ENCODE measurements at regions not wholly inside any gene's neighbourhood (a gene's known extent, or its start where the extent isn't known, plus 50 kb on each side); places are given as distances from the start of the nearest gene placed in this dataset.

DNA sequence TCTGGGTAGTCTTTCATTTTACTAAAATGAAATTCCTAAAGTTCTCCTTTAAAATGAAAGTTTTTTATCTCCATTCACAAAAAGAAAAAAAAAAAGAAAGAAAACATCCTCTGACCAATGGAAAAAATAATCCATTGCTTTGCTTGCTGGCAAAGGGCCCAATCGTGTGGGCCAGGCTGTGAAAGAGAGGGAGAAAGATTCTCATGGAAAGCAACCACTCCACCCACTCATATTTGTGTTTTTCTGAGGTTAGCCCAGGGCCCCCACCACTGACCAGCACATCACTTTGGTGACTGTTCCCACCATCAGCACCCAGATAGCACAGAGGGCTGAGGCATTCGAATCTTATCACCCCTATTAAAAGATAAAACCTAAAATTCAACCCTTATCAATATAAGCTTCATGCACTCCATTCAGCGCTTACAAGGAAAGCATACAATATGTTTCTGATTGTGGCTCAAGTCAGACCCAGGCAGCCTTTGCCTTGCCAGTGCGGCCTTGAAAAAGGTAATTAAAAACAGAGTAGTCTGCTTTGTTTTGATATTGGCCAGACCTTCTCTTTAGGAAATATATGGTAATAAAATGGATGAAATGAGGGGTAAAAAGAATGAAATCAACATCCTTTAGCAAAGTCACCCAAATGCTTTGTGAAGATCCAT, 192.8 kb downstream of the ETS1 start:
- Mint-ChIP-seq H3K4me3 (no peak overlapping the region), H3K27ac (no peak overlapping the region), H3K9me3 (no peaks in the 10 kb centered on the region), H3K4me1 (no peaks in the 10 kb centered on the region), H3K36me3 (ENCODE audit: low read depth) (no peaks in the 10 kb centered on the region), H3K27me3 (ENCODE audit: insufficient read depth, low read depth, poor library complexity) (no peaks in the 10 kb centered on the region)
- Histone ChIP-seq H3K27ac (ENCODE audit: low read depth) (no peak overlapping the region), H3F3A (replicated peaks; ENCODE audit: low read depth) (no peaks in the 10 kb centered on the region), H4K20me1 (replicated peaks; ENCODE audit: insufficient read depth) (no peaks in the 10 kb centered on the region), H2AFZ (peak overlapping the region; percentile 28), H3K4me1 (ENCODE audit: insufficient read depth) (no peaks in the 10 kb centered on the region), H3K27me3 (ENCODE audit: insufficient read depth) (no peaks in the 10 kb centered on the region), H3K79me2 (replicated peaks; ENCODE audit: insufficient read depth) (no peaks in the 10 kb centered on the region), H3K4me2 (no peak overlapping the region), H3K4me3 (no peak overlapping the region), H3K36me3 (ENCODE audit: insufficient read depth) (no peaks in the 10 kb centered on the region), H3K9me2 (ENCODE audit: insufficient read depth) (no peaks in the 10 kb centered on the region)
- DNase-seq (ENCODE audit: low spot score) (no peak), ATAC-seq (no peak)
- TF ChIP-seq JUNB (IDR thresholded peaks at IDR 0.05; ENCODE audit: unreplicated experiment) = no peak

DNA sequence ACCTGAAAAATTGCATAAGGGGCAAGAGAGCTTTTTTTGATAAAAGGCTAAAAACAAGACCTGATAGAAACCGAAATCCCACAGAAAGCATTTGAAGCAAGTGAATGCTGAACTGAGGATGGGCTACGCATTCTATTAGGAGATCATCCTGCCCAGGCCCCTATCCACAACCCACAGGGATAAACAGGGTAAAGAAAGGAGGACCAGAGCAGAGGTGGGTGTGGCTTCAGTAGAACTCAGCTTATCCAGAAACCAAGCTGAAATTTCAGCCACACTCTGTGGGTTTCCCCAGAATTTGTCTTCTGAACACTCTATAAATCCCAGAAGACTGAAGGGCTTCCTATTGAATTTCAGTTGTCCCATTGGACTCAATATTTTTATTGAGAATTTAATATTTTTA, 195.1 kb downstream of the ETS1 start:
- TF ChIP-seq, protein P1, sequence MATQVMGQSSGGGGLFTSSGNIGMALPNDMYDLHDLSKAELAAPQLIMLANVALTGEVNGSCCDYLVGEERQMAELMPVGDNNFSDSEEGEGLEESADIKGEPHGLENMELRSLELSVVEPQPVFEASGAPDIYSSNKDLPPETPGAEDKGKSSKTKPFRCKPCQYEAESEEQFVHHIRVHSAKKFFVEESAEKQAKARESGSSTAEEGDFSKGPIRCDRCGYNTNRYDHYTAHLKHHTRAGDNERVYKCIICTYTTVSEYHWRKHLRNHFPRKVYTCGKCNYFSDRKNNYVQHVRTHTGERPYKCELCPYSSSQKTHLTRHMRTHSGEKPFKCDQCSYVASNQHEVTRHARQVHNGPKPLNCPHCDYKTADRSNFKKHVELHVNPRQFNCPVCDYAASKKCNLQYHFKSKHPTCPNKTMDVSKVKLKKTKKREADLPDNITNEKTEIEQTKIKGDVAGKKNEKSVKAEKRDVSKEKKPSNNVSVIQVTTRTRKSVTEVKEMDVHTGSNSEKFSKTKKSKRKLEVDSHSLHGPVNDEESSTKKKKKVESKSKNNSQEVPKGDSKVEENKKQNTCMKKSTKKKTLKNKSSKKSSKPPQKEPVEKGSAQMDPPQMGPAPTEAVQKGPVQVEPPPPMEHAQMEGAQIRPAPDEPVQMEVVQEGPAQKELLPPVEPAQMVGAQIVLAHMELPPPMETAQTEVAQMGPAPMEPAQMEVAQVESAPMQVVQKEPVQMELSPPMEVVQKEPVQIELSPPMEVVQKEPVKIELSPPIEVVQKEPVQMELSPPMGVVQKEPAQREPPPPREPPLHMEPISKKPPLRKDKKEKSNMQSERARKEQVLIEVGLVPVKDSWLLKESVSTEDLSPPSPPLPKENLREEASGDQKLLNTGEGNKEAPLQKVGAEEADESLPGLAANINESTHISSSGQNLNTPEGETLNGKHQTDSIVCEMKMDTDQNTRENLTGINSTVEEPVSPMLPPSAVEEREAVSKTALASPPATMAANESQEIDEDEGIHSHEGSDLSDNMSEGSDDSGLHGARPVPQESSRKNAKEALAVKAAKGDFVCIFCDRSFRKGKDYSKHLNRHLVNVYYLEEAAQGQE (IDR thresholded peaks at IDR 0.05; ENCODE audit: unreplicated experiment) = no peak
- TF ChIP-seq ZNF331 (CRISPR knock-in tag; IDR thresholded peaks at IDR 0.05; ENCODE audit: low read depth) (no peak), CREB1 (CRISPR knock-in tag; IDR thresholded peaks at IDR 0.05; ENCODE audit: low read depth) (no peak), POLR2AphosphoS5 (IDR thresholded peaks at IDR 0.05; ENCODE audit: low read depth) (no peak), NANOG (IDR thresholded peaks at IDR 0.05; ENCODE audit: borderline replicate concordance) (no peak), STAT1 (IDR thresholded peaks at IDR 0.05; ENCODE audit: unreplicated experiment) (no peak), EZH2 (IDR thresholded peaks at IDR 0.05; ENCODE audit: low read depth, unreplicated experiment) (no peak), ZNF114 (CRISPR knock-in tag; IDR thresholded peaks at IDR 0.05) (no peak)
- TF ChIP-seq, protein P2, sequence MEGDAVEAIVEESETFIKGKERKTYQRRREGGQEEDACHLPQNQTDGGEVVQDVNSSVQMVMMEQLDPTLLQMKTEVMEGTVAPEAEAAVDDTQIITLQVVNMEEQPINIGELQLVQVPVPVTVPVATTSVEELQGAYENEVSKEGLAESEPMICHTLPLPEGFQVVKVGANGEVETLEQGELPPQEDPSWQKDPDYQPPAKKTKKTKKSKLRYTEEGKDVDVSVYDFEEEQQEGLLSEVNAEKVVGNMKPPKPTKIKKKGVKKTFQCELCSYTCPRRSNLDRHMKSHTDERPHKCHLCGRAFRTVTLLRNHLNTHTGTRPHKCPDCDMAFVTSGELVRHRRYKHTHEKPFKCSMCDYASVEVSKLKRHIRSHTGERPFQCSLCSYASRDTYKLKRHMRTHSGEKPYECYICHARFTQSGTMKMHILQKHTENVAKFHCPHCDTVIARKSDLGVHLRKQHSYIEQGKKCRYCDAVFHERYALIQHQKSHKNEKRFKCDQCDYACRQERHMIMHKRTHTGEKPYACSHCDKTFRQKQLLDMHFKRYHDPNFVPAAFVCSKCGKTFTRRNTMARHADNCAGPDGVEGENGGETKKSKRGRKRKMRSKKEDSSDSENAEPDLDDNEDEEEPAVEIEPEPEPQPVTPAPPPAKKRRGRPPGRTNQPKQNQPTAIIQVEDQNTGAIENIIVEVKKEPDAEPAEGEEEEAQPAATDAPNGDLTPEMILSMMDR (conservative IDR thresholded peaks at IDR 0.05; ENCODE audit: low read depth in 2 of 2) = no peak
- TF ChIP-seq, protein P3, sequence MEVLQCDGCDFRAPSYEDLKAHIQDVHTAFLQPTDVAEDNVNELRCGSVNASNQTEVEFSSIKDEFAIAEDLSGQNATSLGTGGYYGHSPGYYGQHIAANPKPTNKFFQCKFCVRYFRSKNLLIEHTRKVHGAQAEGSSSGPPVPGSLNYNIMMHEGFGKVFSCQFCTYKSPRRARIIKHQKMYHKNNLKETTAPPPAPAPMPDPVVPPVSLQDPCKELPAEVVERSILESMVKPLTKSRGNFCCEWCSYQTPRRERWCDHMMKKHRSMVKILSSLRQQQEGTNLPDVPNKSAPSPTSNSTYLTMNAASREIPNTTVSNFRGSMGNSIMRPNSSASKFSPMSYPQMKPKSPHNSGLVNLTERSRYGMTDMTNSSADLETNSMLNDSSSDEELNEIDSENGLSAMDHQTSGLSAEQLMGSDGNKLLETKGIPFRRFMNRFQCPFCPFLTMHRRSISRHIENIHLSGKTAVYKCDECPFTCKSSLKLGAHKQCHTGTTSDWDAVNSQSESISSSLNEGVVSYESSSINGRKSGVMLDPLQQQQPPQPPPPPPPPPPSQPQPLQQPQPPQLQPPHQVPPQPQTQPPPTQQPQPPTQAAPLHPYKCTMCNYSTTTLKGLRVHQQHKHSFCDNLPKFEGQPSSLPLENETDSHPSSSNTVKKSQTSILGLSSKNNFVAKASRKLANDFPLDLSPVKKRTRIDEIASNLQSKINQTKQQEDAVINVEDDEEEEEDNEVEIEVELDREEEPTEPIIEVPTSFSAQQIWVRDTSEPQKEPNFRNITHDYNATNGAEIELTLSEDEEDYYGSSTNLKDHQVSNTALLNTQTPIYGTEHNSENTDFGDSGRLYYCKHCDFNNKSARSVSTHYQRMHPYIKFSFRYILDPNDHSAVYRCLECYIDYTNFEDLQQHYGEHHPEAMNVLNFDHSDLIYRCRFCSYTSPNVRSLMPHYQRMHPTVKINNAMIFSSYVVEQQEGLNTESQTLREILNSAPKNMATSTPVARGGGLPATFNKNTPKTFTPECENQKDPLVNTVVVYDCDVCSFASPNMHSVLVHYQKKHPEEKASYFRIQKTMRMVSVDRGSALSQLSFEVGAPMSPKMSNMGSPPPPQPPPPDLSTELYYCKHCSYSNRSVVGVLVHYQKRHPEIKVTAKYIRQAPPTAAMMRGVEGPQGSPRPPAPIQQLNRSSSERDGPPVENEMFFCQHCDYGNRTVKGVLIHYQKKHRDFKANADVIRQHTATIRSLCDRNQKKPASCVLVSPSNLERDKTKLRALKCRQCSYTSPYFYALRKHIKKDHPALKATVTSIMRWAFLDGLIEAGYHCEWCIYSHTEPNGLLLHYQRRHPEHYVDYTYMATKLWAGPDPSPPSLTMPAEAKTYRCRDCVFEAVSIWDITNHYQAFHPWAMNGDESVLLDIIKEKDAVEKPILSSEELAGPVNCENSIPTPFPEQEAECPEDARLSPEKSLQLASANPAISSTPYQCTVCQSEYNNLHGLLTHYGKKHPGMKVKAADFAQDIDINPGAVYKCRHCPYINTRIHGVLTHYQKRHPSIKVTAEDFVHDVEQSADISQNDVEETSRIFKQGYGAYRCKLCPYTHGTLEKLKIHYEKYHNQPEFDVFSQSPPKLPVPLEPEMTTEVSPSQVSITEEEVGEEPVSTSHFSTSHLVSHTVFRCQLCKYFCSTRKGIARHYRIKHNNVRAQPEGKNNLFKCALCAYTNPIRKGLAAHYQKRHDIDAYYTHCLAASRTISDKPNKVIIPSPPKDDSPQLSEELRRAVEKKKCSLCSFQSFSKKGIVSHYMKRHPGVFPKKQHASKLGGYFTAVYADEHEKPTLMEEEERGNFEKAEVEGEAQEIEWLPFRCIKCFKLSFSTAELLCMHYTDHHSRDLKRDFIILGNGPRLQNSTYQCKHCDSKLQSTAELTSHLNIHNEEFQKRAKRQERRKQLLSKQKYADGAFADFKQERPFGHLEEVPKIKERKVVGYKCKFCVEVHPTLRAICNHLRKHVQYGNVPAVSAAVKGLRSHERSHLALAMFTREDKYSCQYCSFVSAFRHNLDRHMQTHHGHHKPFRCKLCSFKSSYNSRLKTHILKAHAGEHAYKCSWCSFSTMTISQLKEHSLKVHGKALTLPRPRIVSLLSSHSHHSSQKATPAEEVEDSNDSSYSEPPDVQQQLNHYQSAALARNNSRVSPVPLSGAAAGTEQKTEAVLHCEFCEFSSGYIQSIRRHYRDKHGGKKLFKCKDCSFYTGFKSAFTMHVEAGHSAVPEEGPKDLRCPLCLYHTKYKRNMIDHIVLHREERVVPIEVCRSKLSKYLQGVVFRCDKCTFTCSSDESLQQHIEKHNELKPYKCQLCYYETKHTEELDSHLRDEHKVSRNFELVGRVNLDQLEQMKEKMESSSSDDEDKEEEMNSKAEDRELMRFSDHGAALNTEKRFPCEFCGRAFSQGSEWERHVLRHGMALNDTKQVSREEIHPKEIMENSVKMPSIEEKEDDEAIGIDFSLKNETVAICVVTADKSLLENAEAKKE (CRISPR knock-in tag; IDR thresholded peaks at IDR 0.05) = no peak
- H3K36me3 Mint-ChIP-seq (ENCODE audit: low read depth) = no peaks in the 10 kb centered on the region
- peak; percentile 54 for ATAC-seq
- no peaks in the 10 kb centered on the region for H3K9me3 Mint-ChIP-seq
- H4K20me1 ChIP-seq (replicated peaks; ENCODE audit: insufficient read depth) = no peaks in the 10 kb centered on the region
- no peak overlapping the region for H3K27ac ChIP-seq (ENCODE audit: low read depth)
- no peak overlapping the region for H2AFZ ChIP-seq
- no peaks in the 10 kb centered on the region for H3K36me3 ChIP-seq (ENCODE audit: insufficient read depth)
- H3K4me3 ChIP-seq = no peak overlapping the region
- H3K4me3 Mint-ChIP-seq = no peak overlapping the region
- H3K27ac Mint-ChIP-seq = no peak overlapping the region
- no peaks in the 10 kb centered on the region for H3F3A ChIP-seq (replicated peaks; ENCODE audit: low read depth)
- no peaks in the 10 kb centered on the region for H3K9me2 ChIP-seq (ENCODE audit: insufficient read depth)
- no peak overlapping the region for H3K4me2 ChIP-seq
- peaks cover 2% of the 10 kb centered on the region for H3K27me3 Mint-ChIP-seq (ENCODE audit: insufficient read depth, low read depth, poor library complexity)
- H3K4me1 Mint-ChIP-seq = no peaks in the 10 kb centered on the region
- no peaks in the 10 kb centered on the region for H3K79me2 ChIP-seq (replicated peaks; ENCODE audit: insufficient read depth)
- DNase-seq (ENCODE audit: low spot score) = no peak
- no peaks in the 10 kb centered on the region for H3K27me3 ChIP-seq (ENCODE audit: insufficient read depth)
- H3K4me1 ChIP-seq (ENCODE audit: insufficient read depth) = no peaks in the 10 kb centered on the region

Data from GM23338 (cell line).